Inflammatory macrophage treated with lipopolysaccharide for 4 hours (primary cell): ENCODE measurements at regions not wholly inside any gene's neighbourhood (a gene's known extent, or its start where the extent isn't known, plus 50 kb on each side); places are given as distances from the start of the nearest gene placed in this dataset.

ENCODE experiments used
- DNase-seq: peaks from one replicate; pipeline ENCODE4 v3.0.0-alpha.2; 2020

GRCh38 chr12:124167141-124167540 lies 127.8 kb upstream of the RFLNA start:
- DNase-seq: no peak

- no peak for DNase-seq
Observed at GRCh38 chr12:124168016-124168786, 126.7 kb upstream of the RFLNA start.

- DNase-seq: no peak
Observed at GRCh38 chr12:124169577-124170284, 125.2 kb upstream of the RFLNA start.

GRCh38 chr12:124170760-124171159 lies 124.1 kb upstream of the RFLNA start:
- DNase-seq: no peak

GRCh38 chr12:124171231-124171979 lies 123.5 kb upstream of the RFLNA start:
- DNase-seq: peak; percentile 72

- DNase-seq: no peak
Observed at GRCh38 chr12:124172636-124173035, 122.3 kb upstream of the RFLNA start.

GRCh38 chr12:124173692-124174091 lies 121.2 kb upstream of the RFLNA start:
- no peak for DNase-seq

GRCh38 chr12:124174451-124175348 lies 120.2 kb upstream of the RFLNA start:
- DNase-seq: no peak

- no peak for DNase-seq
Observed at GRCh38 chr12:124175704-124176103, 119.2 kb upstream of the RFLNA start.

- no peak for DNase-seq
Observed at GRCh38 chr12:124177276-124177950, 117.5 kb upstream of the RFLNA start.

GRCh38 chr12:124177951-124178316 lies 117.0 kb upstream of the RFLNA start:
- no peak for DNase-seq

- DNase-seq: no peak
Observed at GRCh38 chr12:124179936-124180607, 114.8 kb upstream of the RFLNA start.

GRCh38 chr12:124183172-124183571 lies 111.7 kb upstream of the RFLNA start:
- DNase-seq: no peak

- no peak for DNase-seq
Observed at GRCh38 chr12:124184456-124184855, 110.4 kb upstream of the RFLNA start.

GRCh38 chr12:124185971-124186686 lies 108.8 kb upstream of the RFLNA start:
- no peak for DNase-seq

- no peak for DNase-seq
Observed at GRCh38 chr12:124188084-124188483, 106.8 kb upstream of the RFLNA start.

GRCh38 chr12:124188561-124189405 lies 106.1 kb upstream of the RFLNA start:
- no peak for DNase-seq

GRCh38 chr12:124190312-124191023 lies 104.4 kb upstream of the RFLNA start:
- DNase-seq: no peak

GRCh38 chr12:124191024-124191359 lies 103.9 kb upstream of the RFLNA start:
- DNase-seq: peak; percentile 2
